ENCODE measurements at regions not wholly inside any gene's neighbourhood (a gene's known extent, or its start where the extent isn't known, plus 50 kb on each side); places are given as distances from the start of the nearest gene placed in this dataset.
"Not testable (repeated sequence)": the region's sequence is repeated elsewhere in the genome, so short reads cannot be mapped to it uniquely, and the experiment has no call there.

GRCh38 chr4:112029771-112030171 is 115.5 kb upstream of the FAM241A start:
- Mint-ChIP-seq H3K9me3 (no peaks in the 10 kb centered on the region), H3K27me3 (peaks cover 15% of the 10 kb centered on the region), H3K27ac (no peak overlapping the region), H3K4me1 (no peaks in the 10 kb centered on the region), H3K4me3 (no peak overlapping the region), H3K36me3 (no peaks in the 10 kb centered on the region)
- DNase-seq (no peak), ATAC-seq (ENCODE audit: low read depth) (no peak)
- POLR2A ChIA-PET = no interaction called here

- DNase-seq = no peak
Observed at GRCh38 chr4:112031712-112032328, 113.4 kb upstream of the FAM241A start.

GRCh38 chr4:112036886-112037285 is 108.4 kb upstream of the FAM241A start:
- no peak overlapping the region for H3K4me3 Mint-ChIP-seq
- H3K27ac Mint-ChIP-seq = no peak overlapping the region
- no peaks in the 10 kb centered on the region for H3K4me1 Mint-ChIP-seq
- ATAC-seq (ENCODE audit: low read depth) = no peak
- no peaks in the 10 kb centered on the region for H3K9me3 Mint-ChIP-seq
- POLR2A ChIA-PET = no interaction called here
- H3K27me3 Mint-ChIP-seq = peaks cover 17% of the 10 kb centered on the region
- no peaks in the 10 kb centered on the region for H3K36me3 Mint-ChIP-seq
- DNase-seq = no peak

More at GRCh38 chr4:112031712-112032328, 113.4 kb upstream of the FAM241A start:
- Mint-ChIP-seq H3K27me3 (peaks cover 21% of the 10 kb centered on the region), H3K4me3 (no peak overlapping the region), H3K36me3 (no peaks in the 10 kb centered on the region), H3K27ac (no peak overlapping the region), H3K4me1 (no peaks in the 10 kb centered on the region), H3K9me3 (no peaks in the 10 kb centered on the region)
- no peak for ATAC-seq (ENCODE audit: low read depth)
- POLR2A ChIA-PET = no interaction called here

- no peaks in the 10 kb centered on the region for H3K9me3 Mint-ChIP-seq
- POLR2A ChIA-PET = no interaction called here
Observed at GRCh38 chr4:112038861-112039260, 106.4 kb upstream of the FAM241A start.

GRCh38 chr4:112049119-112049518 is 96.1 kb upstream of the FAM241A start:
- DNase-seq; H3K4me3 Mint-ChIP-seq; ATAC-seq (ENCODE audit: low read depth); H3K36me3 Mint-ChIP-seq; H3K27ac Mint-ChIP-seq; POLR2A ChIA-PET; H3K4me1 Mint-ChIP-seq; H3K9me3 Mint-ChIP-seq; H3K27me3 Mint-ChIP-seq: not testable (repeated sequence)

More at GRCh38 chr4:112038861-112039260, 106.4 kb upstream of the FAM241A start:
- ATAC-seq (ENCODE audit: low read depth) = no peak
- H3K27ac Mint-ChIP-seq = no peak overlapping the region
- H3K36me3 Mint-ChIP-seq = no peaks in the 10 kb centered on the region
- no peak overlapping the region for H3K4me3 Mint-ChIP-seq
- peaks cover 18% of the 10 kb centered on the region for H3K27me3 Mint-ChIP-seq
- no peaks in the 10 kb centered on the region for H3K4me1 Mint-ChIP-seq
- no peak for DNase-seq

- Mint-ChIP-seq H3K4me3 (no peak overlapping the region), H3K9me3 (no peaks in the 10 kb centered on the region), H3K27me3 (peaks cover 14% of the 10 kb centered on the region), H3K27ac (no peak overlapping the region), H3K36me3 (no peaks in the 10 kb centered on the region), H3K4me1 (peaks cover 4% of the 10 kb centered on the region)
- ATAC-seq (ENCODE audit: low read depth) (no peak), DNase-seq (no peak)
- POLR2A ChIA-PET = no interaction called here
Observed at GRCh38 chr4:112053825-112054350, 91.4 kb upstream of the FAM241A start.

GRCh38 chr4:112055100-112055499 is 90.2 kb upstream of the FAM241A start:
- Mint-ChIP-seq H3K4me3 (no peak overlapping the region), H3K27ac (no peak overlapping the region), H3K36me3 (no peaks in the 10 kb centered on the region), H3K4me1 (peaks cover 4% of the 10 kb centered on the region), H3K9me3 (no peaks in the 10 kb centered on the region), H3K27me3 (peaks cover 14% of the 10 kb centered on the region)
- DNase-seq = no peak
- ATAC-seq (ENCODE audit: low read depth) = no peak
- POLR2A ChIA-PET = interaction anchor here (0.7 kb wide), 1 partner anchor 528 kb away, joined by 7 read pairs; no protein-coding TSS in a partner anchor

GRCh38 chr4:112057470-112057869 is 87.8 kb upstream of the FAM241A start:
- H3K27me3 Mint-ChIP-seq = peaks cover 19% of the 10 kb centered on the region
- no peaks in the 10 kb centered on the region for H3K36me3 Mint-ChIP-seq
- no peaks in the 10 kb centered on the region for H3K9me3 Mint-ChIP-seq
- H3K27ac Mint-ChIP-seq = no peak overlapping the region
- DNase-seq = no peak
- POLR2A ChIA-PET = no interaction called here
- H3K4me1 Mint-ChIP-seq = peaks cover 4% of the 10 kb centered on the region
- ATAC-seq (ENCODE audit: low read depth) = no peak
- H3K4me3 Mint-ChIP-seq = no peak overlapping the region

GRCh38 chr4:112058433-112058832 is 86.8 kb upstream of the FAM241A start:
- POLR2A ChIA-PET = no interaction called here
- DNase-seq (no peak), ATAC-seq (ENCODE audit: low read depth) (no peak)
- Mint-ChIP-seq H3K4me1 (peaks cover 4% of the 10 kb centered on the region), H3K27ac (no peak overlapping the region), H3K36me3 (no peaks in the 10 kb centered on the region), H3K4me3 (no peak overlapping the region), H3K27me3 (peaks cover 14% of the 10 kb centered on the region), H3K9me3 (no peaks in the 10 kb centered on the region)

- Mint-ChIP-seq H3K4me3 (no peak overlapping the region), H3K36me3 (no peaks in the 10 kb centered on the region), H3K27ac (no peak overlapping the region), H3K4me1 (peaks cover 4% of the 10 kb centered on the region), H3K9me3 (no peaks in the 10 kb centered on the region), H3K27me3 (peaks cover 17% of the 10 kb centered on the region)
- no peak for ATAC-seq (ENCODE audit: low read depth)
- POLR2A ChIA-PET = no interaction called here
- no peak for DNase-seq
Observed at GRCh38 chr4:112060212-112060611, 85.0 kb upstream of the FAM241A start.

- H3K27ac Mint-ChIP-seq = no peak overlapping the region
- H3K4me3 Mint-ChIP-seq = no peak overlapping the region
- no peaks in the 10 kb centered on the region for H3K36me3 Mint-ChIP-seq
- H3K4me1 Mint-ChIP-seq = peaks cover 4% of the 10 kb centered on the region
- POLR2A ChIA-PET = no interaction called here
- peaks cover 17% of the 10 kb centered on the region for H3K27me3 Mint-ChIP-seq
- no peak for DNase-seq
- ATAC-seq (ENCODE audit: low read depth) = no peak
- H3K9me3 Mint-ChIP-seq = no peaks in the 10 kb centered on the region
Observed at GRCh38 chr4:112061207-112061817, 83.9 kb upstream of the FAM241A start.

GRCh38 chr4:112063260-112063659 is 82.0 kb upstream of the FAM241A start:
- POLR2A ChIA-PET = no interaction called here
- H3K9me3 Mint-ChIP-seq = no peaks in the 10 kb centered on the region
- ATAC-seq (ENCODE audit: low read depth) = no peak
- no peaks in the 10 kb centered on the region for H3K4me1 Mint-ChIP-seq
- no peak overlapping the region for H3K27ac Mint-ChIP-seq
- H3K27me3 Mint-ChIP-seq = peaks cover 25% of the 10 kb centered on the region
- H3K4me3 Mint-ChIP-seq = no peak overlapping the region
- no peaks in the 10 kb centered on the region for H3K36me3 Mint-ChIP-seq
- DNase-seq = no peak

- Mint-ChIP-seq H3K4me3 (no peak overlapping the region), H3K9me3 (no peaks in the 10 kb centered on the region), H3K27ac (no peak overlapping the region), H3K4me1 (no peaks in the 10 kb centered on the region), H3K36me3 (no peaks in the 10 kb centered on the region), H3K27me3 (peaks cover 42% of the 10 kb centered on the region)
- no peak for DNase-seq
- POLR2A ChIA-PET = no interaction called here
- ATAC-seq (ENCODE audit: low read depth) = no peak
Observed at GRCh38 chr4:112069110-112069509, 76.1 kb upstream of the FAM241A start.

GRCh38 chr4:112073181-112073580 is 72.1 kb upstream of the FAM241A start:
- DNase-seq = no peak
- ATAC-seq (ENCODE audit: low read depth) = no peak
- H3K27ac Mint-ChIP-seq = no peak overlapping the region
- H3K36me3 Mint-ChIP-seq = no peaks in the 10 kb centered on the region
- no peak overlapping the region for H3K4me3 Mint-ChIP-seq
- POLR2A ChIA-PET = no interaction called here
- peaks cover 25% of the 10 kb centered on the region for H3K27me3 Mint-ChIP-seq
- H3K4me1 Mint-ChIP-seq = no peaks in the 10 kb centered on the region
- no peaks in the 10 kb centered on the region for H3K9me3 Mint-ChIP-seq
